Liver (tissue), 8 donors: ENCODE measurements at regions not wholly inside any gene's neighbourhood (a gene's known extent, or its start where the extent isn't known, plus 50 kb on each side); places are given as distances from the start of the nearest gene placed in this dataset.

Source experiments
- DNase-seq: peaks from one replicate; pipeline ENCODE4 v3.0.0-alpha.2; 2017; ENCODE audit warnings: low spot score
- H3K27ac ChIP-seq, 2 donors: one replicate each; pipeline ENCODE4 v1.7.0; 2013; ENCODE audit warnings: inconsistent platforms in 2 of 2, low read length in 2 of 2, control low read depth in 1 of 2, low read depth in 1 of 2, mild to moderate bottlenecking in 1 of 2
- H3K27me3 ChIP-seq, 4 donors: one replicate each; pipeline versions ENCODE4 v1.6.1 to v1.7.0; 2013; ENCODE audit warnings: low read length in 3 of 4, inconsistent platforms in 1 of 4, mild to moderate bottlenecking in 1 of 4, moderate library complexity in 1 of 4; ENCODE audit not compliant: control insufficient read depth in 4 of 4, insufficient read depth in 4 of 4
- H3K36me3 ChIP-seq, 4 donors: one replicate each; pipeline versions ENCODE4 v1.6.1 to v1.7.0; 2013; ENCODE audit warnings: low read length in 3 of 4, mild to moderate bottlenecking in 3 of 4, low read depth in 1 of 4, moderate library complexity in 1 of 4; ENCODE audit not compliant: control insufficient read depth in 4 of 4, insufficient read depth in 3 of 4
- H3K4me1 ChIP-seq, 4 donors: one replicate each; pipeline versions ENCODE4 v1.6.1 to v1.7.0; 2013; ENCODE audit warnings: low read length in 3 of 4, mild to moderate bottlenecking in 3 of 4, moderate library complexity in 1 of 4; ENCODE audit not compliant: control insufficient read depth in 4 of 4, insufficient read depth in 4 of 4
- H3K4me3 ChIP-seq, 3 donors: one replicate each; pipeline versions ENCODE4 v1.6.1 to v1.7.0; 2013; ENCODE audit warnings: low read length in 3 of 3, control low read depth in 1 of 3, low read depth in 1 of 3, mild to moderate bottlenecking in 1 of 3
- H3K9ac ChIP-seq, 2 donors: one replicate each; pipeline ENCODE4 v1.7.0; 2013; ENCODE audit warnings: low read length in 2 of 2, mild to moderate bottlenecking in 2 of 2, moderate library complexity in 2 of 2, control low read depth in 1 of 2, low read depth in 1 of 2
- H3K9me3 ChIP-seq, 4 donors: one replicate each; pipeline versions ENCODE4 v1.6.1 to v1.7.0; 2013; ENCODE audit warnings: low read length in 3 of 4; ENCODE audit not compliant: control insufficient read depth in 4 of 4
- ATF3 ChIP-seq: IDR thresholded peaks from 2 replicates; pipeline ENCODE4 v1.6.1; 2016; ENCODE audit warnings: antibody characterized with exemption
- EGR1 ChIP-seq, 2 donors: IDR thresholded peaks; 2 replicates each; pipeline ENCODE4 v1.6.1; 2016 to 2018; ENCODE audit warnings: antibody characterized with exemption in 2 of 2, low read depth in 2 of 2
- FOXA2 ChIP-seq: IDR thresholded peaks from 2 replicates; pipeline ENCODE4 v1.6.1; 2016; ENCODE audit warnings: antibody characterized with exemption
- GABPA ChIP-seq, 2 donors: IDR thresholded peaks in 1 of 2; conservative IDR thresholded peaks in 1 of 2; 2 replicates each; pipeline ENCODE4 v1.6.1; 2016; ENCODE audit warnings: antibody characterized with exemption in 2 of 2, mild to moderate bottlenecking in 1 of 2, moderate library complexity in 1 of 2
- HNF4A ChIP-seq, 2 donors: conservative IDR thresholded peaks; 2 replicates each; pipeline ENCODE4 v1.6.1; 2016; ENCODE audit warnings: antibody characterized with exemption in 2 of 2, mild to moderate bottlenecking in 2 of 2
- MAX ChIP-seq: IDR thresholded peaks from 2 replicates; pipeline ENCODE4 v1.6.1; 2016; ENCODE audit warnings: antibody characterized with exemption
- NR2F2 ChIP-seq: IDR thresholded peaks from 2 replicates; pipeline ENCODE4 v1.6.1; 2016; ENCODE audit warnings: antibody characterized with exemption
- RAD21 ChIP-seq, 2 donors: IDR thresholded peaks; 2 replicates each; pipeline ENCODE4 v1.6.1; 2016; ENCODE audit warnings: antibody characterized with exemption in 2 of 2, mild to moderate bottlenecking in 2 of 2
- RXRA ChIP-seq, 2 donors: IDR thresholded peaks; 2 replicates each; pipeline ENCODE4 v1.6.1; 2017 to 2018; ENCODE audit warnings: antibody characterized with exemption in 2 of 2, mild to moderate bottlenecking in 1 of 2
- SP1 ChIP-seq: IDR thresholded peaks from 2 replicates; pipeline ENCODE4 v1.6.1; 2018; ENCODE audit warnings: antibody characterized with exemption, mild to moderate bottlenecking
- TAF1 ChIP-seq: conservative IDR thresholded peaks from 2 replicates; pipeline ENCODE4 v1.6.1; 2016; ENCODE audit warnings: antibody characterized with exemption, mild to moderate bottlenecking
- YY1 ChIP-seq: IDR thresholded peaks from 2 replicates; pipeline ENCODE4 v1.6.1; 2016; ENCODE audit warnings: antibody characterized with exemption, mild to moderate bottlenecking
- WGBS: extraction: QIAGEN DNeasy Blood & Tissue Kit; methylation state at CpG from one replicate; pipeline ENCODE4 v1.1.7; 2013; 5-methylcytosine and 5-hydroxymethylcytosine counted together
- TF ChIP-seq, protein P1 (sequence below): fragments of 150-350 bp; IDR thresholded peaks from 2 replicates; pipeline ENCODE4 v1.5.1; 2017; ENCODE audit warnings: improper control_type of control experiment, low read depth, low read length; ENCODE audit not compliant: missing input control
- donor health status: healthy.
- donor health status: healthy.
- donor health status: healthy.
- donor health status: healthy.
- donor health status: healthy.

GRCh38 chr2:206381881-206382280, 61.5 kb upstream of the ADAM23 start:
- Histone ChIP-seq H3K9me3 (peaks cover 0 to 8% (median 3%) of the 10 kb centered on the region in 4 donors), H3K9ac (no peak overlapping the region), H3K27ac (no peak overlapping the region), H3K4me1 (no peaks in the 10 kb centered on the region), H3K36me3 (no peaks in the 10 kb centered on the region), H3K27me3 (peaks cover 0 to 3% (median 0%) of the 10 kb centered on the region in 4 donors), H3K4me3 (no peak overlapping the region)
- DNase-seq, result no peak
- TF ChIP-seq MAX (no peak), HNF4A (conservative IDR thresholded peaks at IDR 0.05) (no peak), TAF1 (no peak), NR2F2 (no peak), FOXA2 (no peak), GABPA (IDR thresholded peaks at IDR 0.05 in 1 of 2, conservative IDR thresholded peaks at IDR 0.05 in 1 of 2) (no peak), RAD21 (IDR thresholded peaks at IDR 0.05) (no peak)
- TF ChIP-seq, protein P1, sequence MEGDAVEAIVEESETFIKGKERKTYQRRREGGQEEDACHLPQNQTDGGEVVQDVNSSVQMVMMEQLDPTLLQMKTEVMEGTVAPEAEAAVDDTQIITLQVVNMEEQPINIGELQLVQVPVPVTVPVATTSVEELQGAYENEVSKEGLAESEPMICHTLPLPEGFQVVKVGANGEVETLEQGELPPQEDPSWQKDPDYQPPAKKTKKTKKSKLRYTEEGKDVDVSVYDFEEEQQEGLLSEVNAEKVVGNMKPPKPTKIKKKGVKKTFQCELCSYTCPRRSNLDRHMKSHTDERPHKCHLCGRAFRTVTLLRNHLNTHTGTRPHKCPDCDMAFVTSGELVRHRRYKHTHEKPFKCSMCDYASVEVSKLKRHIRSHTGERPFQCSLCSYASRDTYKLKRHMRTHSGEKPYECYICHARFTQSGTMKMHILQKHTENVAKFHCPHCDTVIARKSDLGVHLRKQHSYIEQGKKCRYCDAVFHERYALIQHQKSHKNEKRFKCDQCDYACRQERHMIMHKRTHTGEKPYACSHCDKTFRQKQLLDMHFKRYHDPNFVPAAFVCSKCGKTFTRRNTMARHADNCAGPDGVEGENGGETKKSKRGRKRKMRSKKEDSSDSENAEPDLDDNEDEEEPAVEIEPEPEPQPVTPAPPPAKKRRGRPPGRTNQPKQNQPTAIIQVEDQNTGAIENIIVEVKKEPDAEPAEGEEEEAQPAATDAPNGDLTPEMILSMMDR, result no peak
- 87% methylated on average over 2 of the region's 2 CpGs for WGBS

- Histone ChIP-seq H3K36me3 (no peaks in the 10 kb centered on the region), H3K9me3 (peaks cover 0 to 8% (median 3%) of the 10 kb centered on the region in 4 donors), H3K9ac (no peak overlapping the region), H3K27me3 (peaks cover 0 to 3% (median 0%) of the 10 kb centered on the region in 4 donors), H3K4me3 (no peak overlapping the region), H3K27ac (no peak overlapping the region), H3K4me1 (no peaks in the 10 kb centered on the region)
- WGBS, result 52% methylated on average over 2 of the region's 2 CpGs
- no peak for DNase-seq
- TF ChIP-seq, protein P1, result no peak
- TF ChIP-seq EGR1 (IDR thresholded peaks at IDR 0.05; ENCODE audit: low read depth in 2 of 2) (no peak), ATF3 (no peak), RXRA (IDR thresholded peaks at IDR 0.05) (no peak)
Observed at GRCh38 chr2:206383669-206384068, 59.7 kb upstream of the ADAM23 start.

GRCh38 chr2:206387808-206388207, 55.5 kb upstream of the ADAM23 start:
- 61% methylated on average over 3 of the region's 3 CpGs for WGBS
- no peak overlapping the region for H3K9ac ChIP-seq
- H3K27me3 ChIP-seq, result peaks cover 0 to 1% (median 0%) of the 10 kb centered on the region in 4 donors
- H3K27ac ChIP-seq, result no peak overlapping the region
- no peaks in the 10 kb centered on the region for H3K36me3 ChIP-seq
- no peak overlapping the region for H3K4me3 ChIP-seq
- DNase-seq, result no peak
- TF ChIP-seq RXRA (IDR thresholded peaks at IDR 0.05) (no peak), SP1 (no peak), YY1 (no peak), GABPA (IDR thresholded peaks at IDR 0.05 in 1 of 2, conservative IDR thresholded peaks at IDR 0.05 in 1 of 2) (no peak)
- TF ChIP-seq, protein P1, result no peak
- no peaks in the 10 kb centered on the region for H3K4me1 ChIP-seq
- peaks cover 0 to 8% (median 3%) of the 10 kb centered on the region in 4 donors for H3K9me3 ChIP-seq
